H1 (cell line): ENCODE measurements at regions not wholly inside any gene's neighbourhood (a gene's known extent, or its start where the extent isn't known, plus 50 kb on each side); places are given as distances from the start of the nearest gene placed in this dataset.

Experiments
- CTCF ChIA-PET: fragments of 300-600 bp; sonication (Branson Sonifier 250); formaldehyde crosslinking; loops from one replicate; lab custom pipeline; 2021; ENCODE audit not compliant: partially characterized antibody; lab: Charles Lee
- POLR2A ChIA-PET: fragments of 300-600 bp; sonication (Branson Sonifier 250); formaldehyde crosslinking; loops from one replicate; lab custom pipeline; 2021; ENCODE audit warnings: inconsistent platforms; ENCODE audit not compliant: partially characterized antibody; lab: Charles Lee
- DNase-seq, 2 experiments: peaks; one replicate each; pipeline versions ENCODE4 v3.0.0 to v3.0.0-alpha.2; 2010 to 2022; ENCODE audit warnings: low spot score in 2 of 2, low read depth in 1 of 2, mixed read lengths in 1 of 2
- FAIRE-seq: peaks from 2 replicates; lab custom pipeline; 2011; peaks lifted over from hg19 to GRCh38; lab: Jason Lieb, UNC
- H2AFZ ChIP-seq: 2 replicates; pipeline ENCODE4 v1.8.1; 2012; ENCODE audit warnings: low read length, inconsistent platforms
- H2AK5ac ChIP-seq: 2 replicates; pipeline ENCODE4 v1.6.1; 2013; ENCODE audit warnings: low read depth, low read length
- H2BK120ac ChIP-seq: replicated peaks from 2 replicates; pipeline ENCODE3; 2013; ENCODE audit warnings: low read depth, low read length, inconsistent platforms
- H2BK12ac ChIP-seq: 2 replicates; pipeline ENCODE4 v1.6.1; 2013; ENCODE audit warnings: low read depth, low read length
- H2BK15ac ChIP-seq: 2 replicates; pipeline ENCODE4 v1.6.1; 2013; ENCODE audit warnings: low read length
- H2BK20ac ChIP-seq: 2 replicates; pipeline ENCODE4 v1.6.1; 2013; ENCODE audit warnings: low read length
- H2BK5ac ChIP-seq: 2 replicates; pipeline ENCODE4 v1.6.1; 2013; ENCODE audit warnings: low read depth, low read length
- H3K14ac ChIP-seq: 2 replicates; pipeline ENCODE4 v1.6.1; 2013; ENCODE audit warnings: inconsistent platforms; ENCODE audit not compliant: insufficient read length
- H3K18ac ChIP-seq: 2 replicates; pipeline ENCODE4 v1.6.1; 2013; ENCODE audit warnings: low read length; ENCODE audit errors: extremely low read depth
- H3K23ac ChIP-seq: 2 replicates; pipeline ENCODE4 v1.6.1; 2013; ENCODE audit warnings: inconsistent platforms; ENCODE audit not compliant: insufficient read length
- H3K23me2 ChIP-seq: 2 replicates; pipeline ENCODE4 v1.6.1; 2013; ENCODE audit warnings: low read depth, low read length
- H3K27ac ChIP-seq: 2 replicates; pipeline ENCODE4 v1.6.1; 2011; ENCODE audit warnings: low read depth, low read length, inconsistent platforms
- H3K27me3 ChIP-seq, 4 experiments: replicated peaks in 1 of 4; 1 replicate in 1 of 4; 2 replicates in 3 of 4; pipeline versions ENCODE4 v1.6.1 to v1.8.1; 2011 to 2013; ENCODE audit warnings: low read length in 3 of 4, mild to moderate bottlenecking in 3 of 4, inconsistent platforms in 2 of 4, mixed read lengths in 2 of 4, moderate library complexity in 1 of 4; ENCODE audit not compliant: control insufficient read depth in 3 of 4, insufficient read depth in 3 of 4; ENCODE audit errors: extremely low read depth in 1 of 4
- H3K36me3 ChIP-seq, 4 experiments: 2 replicates each; pipeline versions ENCODE4 v1.6.1 to v1.8.1; 2011 to 2013; ENCODE audit warnings: mild to moderate bottlenecking in 4 of 4, low read length in 3 of 4, moderate library complexity in 2 of 4, control low read depth in 1 of 4, inconsistent platforms in 1 of 4; ENCODE audit not compliant: insufficient read depth in 4 of 4, control insufficient read depth in 2 of 4
- H3K4ac ChIP-seq: replicated peaks from 2 replicates; pipeline ENCODE3; 2013; ENCODE audit warnings: low read length, low read depth, mixed read lengths, inconsistent platforms; ENCODE audit not compliant: insufficient read length
- H3K4me1 ChIP-seq, 4 experiments: replicated peaks in 1 of 4; 1 replicate in 1 of 4; 2 replicates in 3 of 4; pipeline versions ENCODE4 v1.6.1 to v1.8.1; 2011 to 2013; ENCODE audit warnings: low read length in 3 of 4, inconsistent platforms in 2 of 4, mixed read lengths in 1 of 4; ENCODE audit not compliant: insufficient read depth in 4 of 4, control insufficient read depth in 3 of 4
- H3K4me2 ChIP-seq, 2 experiments: 2 replicates each; pipeline versions ENCODE4 v1.6.1 to v1.8.1; 2011 to 2013; ENCODE audit warnings: low read depth in 2 of 2, low read length in 2 of 2, control low read depth in 1 of 2, inconsistent platforms in 1 of 2, mild to moderate bottlenecking in 1 of 2; ENCODE audit not compliant: insufficient read depth in 1 of 2
- H3K4me3 ChIP-seq, 4 experiments: fragments of 200-600, 300-600 bp in 1 of 4; sonication (generic), shearing (Covaris generic), sonication (Bioruptor Twin) in 1 of 4; 2 replicates each; pipeline versions ENCODE4 v1.5.1 to v1.8.1; 2011 to 2016; ENCODE audit warnings: low read length in 4 of 4, low read depth in 3 of 4, control low read depth in 2 of 4, inconsistent platforms in 2 of 4, mild to moderate bottlenecking in 2 of 4, mixed read lengths in 1 of 4, moderate library complexity in 1 of 4; ENCODE audit not compliant: insufficient read depth in 2 of 4; ENCODE audit errors: extremely low read depth in 1 of 4
- H3K56ac ChIP-seq: replicated peaks from 2 replicates; pipeline ENCODE3; 2013; ENCODE audit warnings: low read depth, mild to moderate bottlenecking, mixed read lengths, low read length, inconsistent platforms; ENCODE audit not compliant: insufficient read length
- H3K79me1 ChIP-seq: 2 replicates; pipeline ENCODE4 v1.6.1; 2013; ENCODE audit warnings: low read depth, low read length, control low read depth
- H3K79me2 ChIP-seq, 2 experiments: 2 replicates each; pipeline versions ENCODE4 v1.6.1 to v1.8.1; 2012 to 2013; ENCODE audit warnings: low read length in 2 of 2, mild to moderate bottlenecking in 2 of 2, inconsistent platforms in 1 of 2; ENCODE audit not compliant: insufficient read depth in 2 of 2, control insufficient read depth in 1 of 2
- H3K9ac ChIP-seq, 4 experiments: replicated peaks in 1 of 4; 1 replicate in 1 of 4; 2 replicates in 3 of 4; pipeline versions ENCODE4 v1.6.1 to v1.8.1; 2011 to 2013; ENCODE audit warnings: low read depth in 3 of 4, low read length in 3 of 4, control low read depth in 2 of 4, mild to moderate bottlenecking in 2 of 4, moderate library complexity in 2 of 4, inconsistent platforms in 1 of 4; ENCODE audit errors: extremely low read depth in 1 of 4
- H3K9me3 ChIP-seq, 2 experiments: 2 replicates each; pipeline versions ENCODE4 v1.6.1 to v1.8.1; 2012 to 2013; ENCODE audit warnings: mild to moderate bottlenecking in 2 of 2, moderate library complexity in 2 of 2, control low read depth in 1 of 2, inconsistent platforms in 1 of 2, low read depth in 1 of 2, low read length in 1 of 2, mixed read lengths in 1 of 2; ENCODE audit not compliant: insufficient read depth in 2 of 2
- H4K20me1 ChIP-seq, 2 experiments: replicated peaks in 1 of 2; 2 replicates each; pipeline versions ENCODE3 to v1.8.1; 2011 to 2013; ENCODE audit warnings: inconsistent platforms in 2 of 2, low read length in 2 of 2, mild to moderate bottlenecking in 1 of 2; ENCODE audit not compliant: insufficient read depth in 2 of 2, control insufficient read depth in 1 of 2
- H4K5ac ChIP-seq: 2 replicates; pipeline ENCODE4 v1.6.1; 2013; ENCODE audit warnings: low read length, low read depth, mixed read lengths, inconsistent platforms; ENCODE audit not compliant: insufficient read length
- H4K8ac ChIP-seq: 2 replicates; pipeline ENCODE4 v1.8.0; 2013; ENCODE audit warnings: mild to moderate bottlenecking, moderate library complexity, low read length, inconsistent platforms; ENCODE audit not compliant: insufficient read depth; ENCODE audit errors: extremely low read depth
- H4K91ac ChIP-seq: replicated peaks from 2 replicates; pipeline ENCODE3; 2013; ENCODE audit warnings: low read length, mixed read lengths, inconsistent platforms; ENCODE audit not compliant: insufficient read length
- GTF2F1 ChIP-seq: IDR thresholded peaks from 2 replicates; pipeline ENCODE4 v1.6.1; 2012; ENCODE audit warnings: low read depth, low read length, improper control_type of control experiment, borderline replicate concordance
- KDM4A ChIP-seq: IDR thresholded peaks from one replicate; pipeline ENCODE4 v1.7.1; 2012; ENCODE audit warnings: low read depth, mild to moderate bottlenecking, moderate library complexity, low read length, inconsistent platforms; ENCODE audit not compliant: severe bottlenecking
- KDM5A ChIP-seq: fragments of 200-600 bp; IDR thresholded peaks from 2 replicates; pipeline ENCODE4 v1.7.1; 2012; ENCODE audit warnings: mild to moderate bottlenecking, low read length, inconsistent platforms, mixed read lengths
- MAFK ChIP-seq: IDR thresholded peaks from 2 replicates; pipeline ENCODE4 v1.6.1; 2012; ENCODE audit warnings: low read depth, mild to moderate bottlenecking, improper control_type of control experiment, low read length
- NANOG ChIP-seq: IDR thresholded peaks from 2 replicates; pipeline ENCODE4 v1.6.1; 2011; ENCODE audit warnings: low read length, low read depth, mild to moderate bottlenecking, inconsistent platforms; ENCODE audit not compliant: insufficient read depth, poor library complexity, severe bottlenecking
- SAP30 ChIP-seq: fragments of 300-600 bp; sonication (generic); IDR thresholded peaks from 2 replicates; pipeline ENCODE4 v1.7.1; 2012; ENCODE audit warnings: low read length, moderate library complexity, mild to moderate bottlenecking, inconsistent platforms; ENCODE audit not compliant: insufficient read depth, insufficient replicate concordance
- SP2 ChIP-seq: IDR thresholded peaks from 2 replicates; pipeline ENCODE4 v1.6.1; 2012; ENCODE audit warnings: mild to moderate bottlenecking, low read length, inconsistent platforms
- WGBS, 2 experiments: shearing (Covaris generic) in 1 of 2; methylation state at CpG; one replicate each; pipeline versions ENCODE4 v1.1.6 to v1.1.7; 2013 to 2015; ENCODE audit warnings: low lambda C conversion rate in 2 of 2, mixed read lengths in 2 of 2, inconsistent platforms in 1 of 2, low coverage in 1 of 2, missing lambda C conversion rate in 1 of 2; ENCODE audit not compliant: insufficient replicate concordance in 2 of 2, insufficient coverage in 1 of 2, insufficient read length in 1 of 2; ENCODE audit errors: extremely low coverage in 1 of 2, missing lambda C conversion rate in 1 of 2; 5-methylcytosine and 5-hydroxymethylcytosine counted together
- TF ChIP-seq, protein P1 (sequence below): IDR thresholded peaks from 2 replicates; pipeline ENCODE4 v1.6.1; 2012; ENCODE audit warnings: inconsistent platforms

DNA sequence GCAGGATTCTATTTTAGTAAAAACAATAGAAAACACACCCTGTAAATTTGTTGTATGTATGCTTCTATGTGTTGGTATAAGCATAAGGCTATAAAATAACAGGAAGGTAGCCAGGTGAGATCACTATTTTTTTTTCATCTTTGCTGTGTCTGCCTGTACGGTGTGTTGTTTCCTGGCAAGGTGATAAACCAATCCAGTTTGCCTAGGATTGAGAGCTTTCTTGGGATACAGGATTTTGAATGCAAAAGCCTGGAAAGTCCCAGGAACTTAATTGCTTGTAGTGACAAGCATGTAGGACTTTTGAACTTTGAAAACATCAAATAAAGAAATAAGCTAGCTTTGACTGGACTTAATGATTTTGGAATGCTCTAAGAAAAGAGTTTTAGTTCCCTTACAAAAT lies 83.3 kb upstream of the RORB start:
- Histone ChIP-seq H3K27me3 (no peaks in the 10 kb centered on the region; a peak in 1 of 7 replicates), H2BK20ac (no peak overlapping the region), H3K4me3 (no peak overlapping the region), H4K8ac (no peak overlapping the region), H3K4me1 (no peaks in the 10 kb centered on the region), H3K14ac (no peak overlapping the region), H3K4ac (no peak overlapping the region), H4K91ac (no peak overlapping the region), H4K20me1 (no peaks in the 10 kb centered on the region), H2BK12ac (no peak overlapping the region), H3K9ac (no peak overlapping the region), H3K9me3 (no peaks in the 10 kb centered on the region; a peak in 1 of 4 replicates), H3K18ac (no peak overlapping the region), H2BK120ac (no peak overlapping the region), H3K79me1 (no peaks in the 10 kb centered on the region), H3K36me3 (no peaks in the 10 kb centered on the region), H2BK5ac (no peak overlapping the region), H3K23me2 (no peaks in the 10 kb centered on the region), H3K4me2 (no peak overlapping the region), H4K5ac (no peak overlapping the region), H3K27ac (no peak overlapping the region), H3K79me2 (no peaks in the 10 kb centered on the region), H2AFZ (no peak overlapping the region), H3K56ac (no peak overlapping the region), H3K23ac (no peak overlapping the region), H2BK15ac (no peak overlapping the region), H2AK5ac (no peak overlapping the region)
- POLR2A ChIA-PET = no interaction called here
- FAIRE-seq = no peak
- TF ChIP-seq KDM5A = no peak
- TF ChIP-seq SP2 = no peak
- TF ChIP-seq SAP30 = no peak
- no peak for TF ChIP-seq NANOG
- no peak for TF ChIP-seq KDM4A
- TF ChIP-seq, protein P1, sequence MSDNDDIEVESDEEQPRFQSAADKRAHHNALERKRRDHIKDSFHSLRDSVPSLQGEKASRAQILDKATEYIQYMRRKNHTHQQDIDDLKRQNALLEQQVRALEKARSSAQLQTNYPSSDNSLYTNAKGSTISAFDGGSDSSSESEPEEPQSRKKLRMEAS = no peak
- TF ChIP-seq MAFK = no peak
- no peak for TF ChIP-seq GTF2F1
- WGBS, 2 experiments = 95% methylated on average over 1 of the region's 1 CpG; no CpG with 5 or more reads in 1 of the 2 experiments
- no peak for DNase-seq
- CTCF ChIA-PET = no interaction called here
